ENCODE measurements at regions not wholly inside any gene's neighbourhood (a gene's known extent, or its start where the extent isn't known, plus 50 kb on each side); places are given as distances from the start of the nearest gene placed in this dataset.

DNA sequence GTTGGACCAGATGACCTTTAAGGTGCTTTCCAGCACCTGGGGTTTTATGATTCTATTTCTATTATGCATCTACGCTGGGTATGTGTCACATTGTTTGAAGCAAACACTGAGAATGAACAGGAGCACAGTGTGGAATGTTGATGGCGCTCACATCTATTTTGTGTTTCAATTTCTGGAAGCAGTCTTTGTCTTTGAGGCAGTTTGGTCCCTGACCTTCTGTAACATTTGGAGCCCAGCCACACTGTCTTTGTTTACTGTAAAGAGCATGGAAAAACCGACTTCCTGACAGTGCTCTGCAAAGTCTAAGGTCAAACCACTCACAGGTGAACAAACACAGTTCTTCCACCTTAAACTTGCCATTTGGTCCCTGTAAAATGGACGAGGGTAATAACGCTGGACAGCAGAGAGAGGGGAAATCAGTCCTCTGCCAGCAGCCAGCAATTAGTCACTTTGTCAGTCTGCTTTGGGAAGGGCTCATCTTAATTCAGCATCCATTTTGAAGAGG is 155.5 kb downstream of the PRL start:
- CTCF ChIA-PET = no interaction called here
- DNase-seq (ENCODE audit: extremely low spot score) = no peak
- TF ChIP-seq, protein P1, sequence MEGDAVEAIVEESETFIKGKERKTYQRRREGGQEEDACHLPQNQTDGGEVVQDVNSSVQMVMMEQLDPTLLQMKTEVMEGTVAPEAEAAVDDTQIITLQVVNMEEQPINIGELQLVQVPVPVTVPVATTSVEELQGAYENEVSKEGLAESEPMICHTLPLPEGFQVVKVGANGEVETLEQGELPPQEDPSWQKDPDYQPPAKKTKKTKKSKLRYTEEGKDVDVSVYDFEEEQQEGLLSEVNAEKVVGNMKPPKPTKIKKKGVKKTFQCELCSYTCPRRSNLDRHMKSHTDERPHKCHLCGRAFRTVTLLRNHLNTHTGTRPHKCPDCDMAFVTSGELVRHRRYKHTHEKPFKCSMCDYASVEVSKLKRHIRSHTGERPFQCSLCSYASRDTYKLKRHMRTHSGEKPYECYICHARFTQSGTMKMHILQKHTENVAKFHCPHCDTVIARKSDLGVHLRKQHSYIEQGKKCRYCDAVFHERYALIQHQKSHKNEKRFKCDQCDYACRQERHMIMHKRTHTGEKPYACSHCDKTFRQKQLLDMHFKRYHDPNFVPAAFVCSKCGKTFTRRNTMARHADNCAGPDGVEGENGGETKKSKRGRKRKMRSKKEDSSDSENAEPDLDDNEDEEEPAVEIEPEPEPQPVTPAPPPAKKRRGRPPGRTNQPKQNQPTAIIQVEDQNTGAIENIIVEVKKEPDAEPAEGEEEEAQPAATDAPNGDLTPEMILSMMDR (IDR thresholded peaks at IDR 0.05; ENCODE audit: control extremely low read depth, extremely low read depth, low read depth, missing control alignments) = no peak
- POLR2A ChIA-PET = no interaction called here

DNA sequence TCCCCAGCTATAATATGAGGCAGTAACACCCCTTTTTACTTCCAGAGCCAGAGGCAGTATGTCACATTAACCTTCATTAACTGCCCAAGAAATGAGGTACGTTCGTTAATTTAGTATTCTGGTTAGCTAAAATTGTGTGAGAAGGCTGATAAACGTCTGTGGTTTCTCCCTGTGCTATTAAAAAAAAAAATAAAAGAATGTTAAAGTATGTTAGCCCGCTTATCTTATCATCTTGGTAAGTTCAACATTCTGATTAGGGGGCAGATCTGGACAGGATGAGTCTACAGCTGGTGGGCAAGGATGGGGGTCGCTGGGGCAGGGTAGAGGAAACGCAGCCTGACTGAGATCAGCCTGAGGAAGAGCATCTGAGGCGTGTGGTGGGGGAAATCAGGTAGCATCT is 154.0 kb downstream of the PRL start:
- ChIA-PET CTCF (interaction anchor here (1.0 kb wide), 1 partner anchor 12 kb away, joined by 3 read pairs; no protein-coding TSS in a partner anchor), POLR2A (no interaction called here)
- TF ChIP-seq, protein P1 (IDR thresholded peaks at IDR 0.05; ENCODE audit: control extremely low read depth, extremely low read depth, low read depth, missing control alignments) = no peak
- DNase-seq (ENCODE audit: extremely low spot score) = no peak

DNA sequence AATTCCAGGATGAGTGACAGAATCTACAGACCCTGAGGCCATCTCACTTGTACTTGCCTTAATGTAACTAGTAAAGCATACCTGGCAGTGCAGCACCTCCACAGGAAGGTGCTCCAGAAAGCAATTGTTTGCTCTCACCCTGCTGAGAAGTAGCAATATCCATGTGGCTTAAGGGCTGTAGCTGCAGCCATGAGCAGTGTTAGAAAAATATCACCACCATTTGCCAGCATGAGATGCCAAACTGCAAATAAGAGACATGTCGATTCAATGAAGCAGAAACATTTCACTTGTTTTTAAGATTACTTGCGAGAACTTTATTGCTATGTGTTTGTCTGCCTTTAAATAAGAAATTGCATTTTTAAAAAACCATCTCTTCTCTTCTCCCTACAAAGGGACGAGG is 151.5 kb downstream of the PRL start:
- POLR2A ChIA-PET = no interaction called here
- TF ChIP-seq, protein P1 (IDR thresholded peaks at IDR 0.05; ENCODE audit: control extremely low read depth, extremely low read depth, low read depth, missing control alignments) = no peak
- DNase-seq (ENCODE audit: extremely low spot score) = no peak
- CTCF ChIA-PET = no interaction called here

DNA sequence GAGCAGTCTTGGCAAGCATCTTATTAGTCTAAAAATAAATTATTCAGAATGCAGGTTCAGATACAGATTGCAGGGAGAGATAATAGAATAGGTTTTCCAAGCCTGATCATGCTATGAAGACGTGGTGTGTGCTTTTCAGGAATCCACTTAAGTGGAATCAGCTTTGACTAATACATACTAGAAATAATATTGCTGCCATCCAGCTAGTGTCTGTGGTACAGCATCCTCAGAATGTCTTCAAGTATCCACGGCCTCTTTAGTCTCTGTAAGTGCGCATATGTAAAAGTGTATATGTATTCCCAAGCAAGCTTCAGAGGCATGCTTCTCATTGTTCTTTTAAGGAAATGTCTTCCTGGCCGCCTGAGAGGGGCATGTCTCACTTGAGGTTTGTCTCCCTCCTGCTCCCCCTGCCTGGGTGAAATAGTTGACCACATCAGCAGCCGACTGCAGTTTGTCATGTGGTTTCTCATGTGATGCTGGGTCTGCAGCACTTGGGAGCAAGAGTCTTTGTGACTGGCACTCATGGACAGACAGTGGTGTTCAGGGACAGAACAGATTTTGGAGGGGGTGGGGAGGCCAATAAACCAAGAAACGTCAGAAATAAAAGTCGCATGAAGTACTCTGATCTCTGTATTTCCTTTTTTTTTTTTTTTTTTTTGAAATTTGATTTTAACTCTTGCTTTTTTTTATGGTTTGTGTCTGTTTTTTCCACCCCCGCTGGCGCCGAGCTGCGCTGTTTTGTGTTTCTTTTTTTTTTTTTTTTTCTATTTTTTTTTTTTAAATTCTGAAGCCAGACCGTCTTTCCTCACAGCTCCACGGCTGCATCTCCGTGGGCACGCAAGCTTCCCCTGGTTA is 150.8 kb downstream of the PRL start:
- POLR2A ChIA-PET = no interaction called here
- DNase-seq (ENCODE audit: extremely low spot score) = no peak
- CTCF ChIA-PET = interaction anchor here (1.5 kb wide), 1 partner anchor 15 kb away, joined by 3 read pairs; no protein-coding TSS in a partner anchor
- TF ChIP-seq, protein P1 (IDR thresholded peaks at IDR 0.05; ENCODE audit: control extremely low read depth, extremely low read depth, low read depth, missing control alignments) = no peak

DNA sequence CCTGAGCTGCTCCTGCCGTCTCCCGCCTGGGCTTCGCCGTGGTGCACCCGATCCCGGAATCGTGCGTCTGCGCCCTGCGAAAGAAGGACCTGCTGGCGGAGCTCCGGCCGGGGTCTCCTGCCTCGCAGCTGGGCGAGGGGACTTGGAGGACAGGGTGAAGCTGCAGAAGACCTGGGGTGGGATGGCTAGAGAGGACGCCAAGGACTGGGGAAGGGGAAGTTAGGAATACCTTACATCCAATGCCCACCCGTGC is 150.2 kb downstream of the PRL start:
- ChIA-PET POLR2A (no interaction called here), CTCF (interaction anchor here (1.5 to 2.9 kb wide), 2 partner anchors 11 to 15 kb away, joined by 3 to 19 read pairs; no protein-coding TSS in a partner anchor)
- no peak for DNase-seq (ENCODE audit: extremely low spot score)
- TF ChIP-seq, protein P1 (IDR thresholded peaks at IDR 0.05; ENCODE audit: control extremely low read depth, extremely low read depth, low read depth, missing control alignments) = no peak

DNA sequence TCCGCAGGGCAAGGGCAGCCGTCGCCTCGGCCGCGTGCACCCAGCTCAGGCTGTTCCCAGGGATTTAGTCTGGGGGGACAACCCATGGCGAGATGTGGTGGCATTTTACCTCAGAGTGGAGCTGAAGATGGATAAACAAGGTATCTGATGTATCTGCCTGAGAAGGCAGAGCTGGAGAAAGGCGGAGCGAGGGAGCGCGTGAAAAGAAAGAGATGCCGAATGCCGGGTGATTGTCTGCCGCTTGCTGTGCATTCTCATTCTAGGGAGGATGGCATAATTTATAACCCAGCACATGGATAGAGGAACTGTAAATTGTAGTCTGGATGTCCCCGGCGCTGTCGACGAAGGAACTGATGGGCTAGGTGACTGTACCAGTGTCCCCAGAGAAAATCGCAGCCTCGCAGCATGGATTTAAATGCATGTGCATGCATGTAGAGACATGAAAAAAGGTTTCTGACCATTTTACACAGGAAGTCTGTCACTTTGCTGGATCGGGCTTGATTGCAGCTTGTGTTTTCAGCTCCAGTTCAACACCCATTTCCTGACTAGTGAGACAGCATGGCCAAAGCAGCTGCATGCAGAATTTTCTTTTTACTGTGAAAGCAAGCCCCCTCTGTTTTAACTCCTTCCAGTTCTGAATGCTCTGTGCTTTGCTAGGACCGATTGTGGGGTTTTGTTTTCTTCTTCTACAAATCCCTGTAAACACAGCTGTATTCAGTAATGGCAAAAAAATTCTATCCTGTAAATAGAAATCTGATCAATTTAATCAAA is 149.7 kb downstream of the PRL start:
- DNase-seq (ENCODE audit: extremely low spot score) = no peak
- ChIA-PET CTCF (interaction anchor here (1.1 to 2.9 kb wide), 3 partner anchors 10 to 17 kb away, joined by 3 to 19 read pairs (median 3); no protein-coding TSS in a partner anchor), POLR2A (no interaction called here)
- TF ChIP-seq, protein P1 (IDR thresholded peaks at IDR 0.05; ENCODE audit: control extremely low read depth, extremely low read depth, low read depth, missing control alignments) = no peak
